ENCODE measurements at regions not wholly inside any gene's neighbourhood (a gene's known extent, or its start where the extent isn't known, plus 50 kb on each side); places are given as distances from the start of the nearest gene placed in this dataset.

DNA sequence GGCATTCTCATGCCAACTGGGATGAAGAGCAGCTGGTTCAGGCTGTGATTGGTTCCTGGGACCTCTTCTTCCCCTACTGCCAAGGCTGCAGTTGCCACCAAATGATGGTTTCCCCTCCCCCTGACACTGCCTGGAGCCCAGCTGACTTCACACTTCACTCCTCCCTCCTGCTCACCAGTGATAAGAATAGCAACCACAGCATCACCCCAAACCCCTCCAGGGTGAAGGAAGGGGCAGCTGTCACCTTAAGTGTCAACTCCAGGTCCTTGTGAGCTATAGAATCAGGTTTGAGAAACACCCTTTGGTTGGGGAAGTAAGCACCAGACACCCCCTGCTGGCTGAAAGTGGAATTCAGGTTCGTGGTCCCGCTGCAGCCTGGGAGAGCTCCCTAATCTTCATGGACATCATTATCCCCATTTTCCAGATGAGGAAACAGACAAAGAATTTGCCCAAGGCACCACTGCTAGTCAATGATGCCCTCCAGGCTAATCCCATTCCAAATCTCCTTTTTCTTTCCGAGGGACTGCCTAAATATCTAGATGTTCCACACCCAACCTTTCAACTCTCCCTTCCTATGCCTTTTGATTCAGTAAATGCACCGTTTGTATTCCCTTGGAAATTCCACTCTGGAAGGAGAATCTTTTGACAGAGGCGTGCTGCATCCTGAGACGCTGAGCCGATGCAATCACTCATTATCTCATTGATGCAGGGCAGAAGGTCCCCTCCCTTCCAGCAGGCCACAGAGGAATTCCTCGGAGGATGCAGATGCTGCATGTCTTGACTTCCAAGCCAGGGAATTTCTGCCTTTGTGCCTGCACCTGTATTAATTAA, 50.6 kb upstream of the UQCRFS1 start:
- no peaks in the 10 kb centered on the region for H3K36me3 ChIP-seq (replicated peaks in 1 of 2; ENCODE audit: control insufficient read depth in 1 of 2, insufficient read depth in 2 of 2, low read length in 1 of 2)
- POLR2A ChIA-PET, result no interaction called here

GRCh38 chr19:29264897-29265296, 51.9 kb upstream of the UQCRFS1 start:
- ChIA-PET CTCF (interaction anchor here (2.9 to 3.3 kb wide), 3 partner anchors 9 to 17 kb away, joined by 17 to 36 read pairs (median 17); no protein-coding TSS in a partner anchor), POLR2A (no interaction called here)
- Histone ChIP-seq H3K9me3 (no peaks in the 10 kb centered on the region), H4K20me1 (ENCODE audit: insufficient read depth) (no peaks in the 10 kb centered on the region), H3K4me1 (ENCODE audit: control insufficient read depth in 1 of 2, insufficient read depth in 2 of 2, low read depth in 1 of 2, low read length in 1 of 2) (no peaks in the 10 kb centered on the region), H3K4me3 (ENCODE audit: low read depth in 2 of 2, low read length in 1 of 2) (no peak overlapping the region), H3K9me2 (no peaks in the 10 kb centered on the region), H3K4me2 (no peak overlapping the region), H2AFZ (ENCODE audit: low read depth) (no peak overlapping the region), H3K27me3 (ENCODE audit: insufficient read depth) (peaks cover 30% of the 10 kb centered on the region), H3K27ac (ENCODE audit: low read depth in 2 of 2, low read length in 1 of 2) (no peak overlapping the region), H3F3A (replicated peaks; ENCODE audit: insufficient read depth) (no peaks in the 10 kb centered on the region), H3K36me3 (replicated peaks in 1 of 2; ENCODE audit: control insufficient read depth in 1 of 2, insufficient read depth in 2 of 2, low read length in 1 of 2) (no peaks in the 10 kb centered on the region), H3K79me2 (ENCODE audit: insufficient read depth) (no peaks in the 10 kb centered on the region), H3K9ac (no peak overlapping the region)
- DNase-seq, result no peak
- 16% methylated on average over 7 of the region's 7 CpGs for WGBS (ENCODE audit: low lambda C conversion rate)
- TF ChIP-seq CHD2 (IDR thresholded peaks at IDR 0.05; ENCODE audit: low read length, partially characterized antibody) (no peak), SIN3A (IDR thresholded peaks at IDR 0.05; ENCODE audit: borderline replicate concordance, low read depth, low read length) (no peak), TAF1 (IDR thresholded peaks at IDR 0.05; ENCODE audit: borderline replicate concordance, low read depth, low read length) (no peak), FOXJ3 (CRISPR knock-in tag; IDR thresholded peaks at IDR 0.05) (no peak), FOSL2 (IDR thresholded peaks at IDR 0.05; ENCODE audit: borderline replicate concordance, low read depth) (no peak), RXRA (IDR thresholded peaks at IDR 0.05; ENCODE audit: borderline replicate concordance, low read depth) (no peak), TEAD4 (IDR thresholded peaks at IDR 0.05; ENCODE audit: borderline replicate concordance, insufficient read depth) (no peak), MEF2A (IDR thresholded peaks at IDR 0.05; ENCODE audit: borderline replicate concordance, low read depth) (no peak), PBX3 (IDR thresholded peaks at IDR 0.05) (no peak), POLR2AphosphoS5 (IDR thresholded peaks at IDR 0.05; ENCODE audit: low read depth, low read length) (no peak), YY1 (IDR thresholded peaks at IDR 0.05; ENCODE audit: low read depth) (no peak), EP300 (IDR thresholded peaks at IDR 0.05; ENCODE audit: borderline replicate concordance in 1 of 2, low read depth in 1 of 2, low read length in 1 of 2) (no peak), RAD21 (IDR thresholded peaks at IDR 0.05; ENCODE audit: low read length) (no peak), NRF1 (IDR thresholded peaks at IDR 0.05; ENCODE audit: low read depth, low read length) (no peak)
- TF ChIP-seq, protein P1, sequence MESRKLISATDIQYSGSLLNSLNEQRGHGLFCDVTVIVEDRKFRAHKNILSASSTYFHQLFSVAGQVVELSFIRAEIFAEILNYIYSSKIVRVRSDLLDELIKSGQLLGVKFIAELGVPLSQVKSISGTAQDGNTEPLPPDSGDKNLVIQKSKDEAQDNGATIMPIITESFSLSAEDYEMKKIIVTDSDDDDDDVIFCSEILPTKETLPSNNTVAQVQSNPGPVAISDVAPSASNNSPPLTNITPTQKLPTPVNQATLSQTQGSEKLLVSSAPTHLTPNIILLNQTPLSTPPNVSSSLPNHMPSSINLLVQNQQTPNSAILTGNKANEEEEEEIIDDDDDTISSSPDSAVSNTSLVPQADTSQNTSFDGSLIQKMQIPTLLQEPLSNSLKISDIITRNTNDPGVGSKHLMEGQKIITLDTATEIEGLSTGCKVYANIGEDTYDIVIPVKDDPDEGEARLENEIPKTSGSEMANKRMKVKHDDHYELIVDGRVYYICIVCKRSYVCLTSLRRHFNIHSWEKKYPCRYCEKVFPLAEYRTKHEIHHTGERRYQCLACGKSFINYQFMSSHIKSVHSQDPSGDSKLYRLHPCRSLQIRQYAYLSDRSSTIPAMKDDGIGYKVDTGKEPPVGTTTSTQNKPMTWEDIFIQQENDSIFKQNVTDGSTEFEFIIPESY (IDR thresholded peaks at IDR 0.05; ENCODE audit: borderline replicate concordance, low read depth), result no peak
- TF ChIP-seq, protein P2, sequence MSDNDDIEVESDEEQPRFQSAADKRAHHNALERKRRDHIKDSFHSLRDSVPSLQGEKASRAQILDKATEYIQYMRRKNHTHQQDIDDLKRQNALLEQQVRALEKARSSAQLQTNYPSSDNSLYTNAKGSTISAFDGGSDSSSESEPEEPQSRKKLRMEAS (IDR thresholded peaks at IDR 0.05; ENCODE audit: low read depth), result no peak

More for the DNA sequence above, 50.6 kb upstream of the UQCRFS1 start:
- CTCF ChIA-PET, result interaction anchor here (0.8 to 3.3 kb wide), 30 partner anchors 9 to 526 kb away, joined by 3 to 36 read pairs (median 4); partner anchors contain the start of gene UQCRFS1
- Histone ChIP-seq H2AFZ (ENCODE audit: low read depth) (no peak overlapping the region), H3K79me2 (ENCODE audit: insufficient read depth) (no peaks in the 10 kb centered on the region), H4K20me1 (ENCODE audit: insufficient read depth) (no peaks in the 10 kb centered on the region), H3K9ac (no peak overlapping the region), H3K27me3 (ENCODE audit: insufficient read depth) (peaks cover 20% of the 10 kb centered on the region; the same call in 1 of the 2 replicates), H3K27ac (ENCODE audit: low read depth in 2 of 2, low read length in 1 of 2) (no peak overlapping the region), H3F3A (replicated peaks; ENCODE audit: insufficient read depth) (no peaks in the 10 kb centered on the region), H3K9me3 (no peaks in the 10 kb centered on the region), H3K9me2 (no peaks in the 10 kb centered on the region), H3K4me1 (ENCODE audit: control insufficient read depth in 1 of 2, insufficient read depth in 2 of 2, low read depth in 1 of 2, low read length in 1 of 2) (no peaks in the 10 kb centered on the region), H3K4me2 (no peak overlapping the region), H3K4me3 (ENCODE audit: low read depth in 2 of 2, low read length in 1 of 2) (no peak overlapping the region)
- DNase-seq, result peak; percentile 65
- TF ChIP-seq SMC3 (IDR thresholded peaks at IDR 0.05; ENCODE audit: low read depth, low read length) (peak; percentile 56), YY1 (IDR thresholded peaks at IDR 0.05; ENCODE audit: low read depth) (no peak), CTCF (IDR thresholded peaks at IDR 0.05) (peak; percentile 74), FOSL2 (IDR thresholded peaks at IDR 0.05; ENCODE audit: borderline replicate concordance, low read depth) (no peak), RAD21 (IDR thresholded peaks at IDR 0.05; ENCODE audit: low read length) (peak; percentile 64), ELF1 (IDR thresholded peaks at IDR 0.05) (no peak)
- 3% methylated on average over 8 of the region's 8 CpGs for WGBS (ENCODE audit: low lambda C conversion rate)

All from SK-N-SH (cell line).